Fibroblast of peridontal ligament (primary cell): ENCODE measurements at regions not wholly inside any gene's neighbourhood (a gene's known extent, or its start where the extent isn't known, plus 50 kb on each side); places are given as distances from the start of the nearest gene placed in this dataset.
A peak's percentile ranks its signal among the peaks of the same experiment; 100 is the strongest.
"Not testable (repeated sequence)": the region's sequence is repeated elsewhere in the genome, so short reads cannot be mapped to it uniquely, and the experiment has no call there.

Experiments used
- DNase-seq: peaks from one replicate; pipeline ENCODE4 v3.0.0-alpha.2; 2010; ENCODE audit errors: extremely low read depth

- no peak for DNase-seq
These were observed 56.9 kb upstream of the ATP5PO start for GRCh38 chr21:33972539-33972938.

GRCh38 chr21:33971492-33972013 lies 55.9 kb upstream of the ATP5PO start:
- DNase-seq = no peak

GRCh38 chr21:33969581-33969980 lies 54.0 kb upstream of the ATP5PO start:
- no peak for DNase-seq

- no peak for DNase-seq
These were observed 53.4 kb upstream of the ATP5PO start for GRCh38 chr21:33968995-33969348.

- DNase-seq = peak; percentile 42
These were observed 52.7 kb upstream of the ATP5PO start for GRCh38 chr21:33968080-33968994.

GRCh38 chr21:33967086-33967571 lies 51.5 kb upstream of the ATP5PO start:
- DNase-seq = no peak

- no peak for DNase-seq
These were observed 50.8 kb upstream of the ATP5PO start for GRCh38 chr21:33966324-33966949.

- DNase-seq = not testable (repeated sequence)
These were observed 50.1 kb upstream of the ATP5PO start for GRCh38 chr21:33965662-33966061.
